ENCODE measurements at regions not wholly inside any gene's neighbourhood (a gene's known extent, or its start where the extent isn't known, plus 50 kb on each side); places are given as distances from the start of the nearest gene placed in this dataset.

GRCh38 chr6:63521475-63522210, 50.6 kb upstream of the LOC128125822 start:
- TF ChIP-seq POLR2A (IDR thresholded peaks at IDR 0.05) (no peak), POLR2AphosphoS5 (IDR thresholded peaks at IDR 0.05) (no peak), EP300 (IDR thresholded peaks at IDR 0.05; ENCODE audit: low read depth) (no peak)
- TF ChIP-seq, protein P1, sequence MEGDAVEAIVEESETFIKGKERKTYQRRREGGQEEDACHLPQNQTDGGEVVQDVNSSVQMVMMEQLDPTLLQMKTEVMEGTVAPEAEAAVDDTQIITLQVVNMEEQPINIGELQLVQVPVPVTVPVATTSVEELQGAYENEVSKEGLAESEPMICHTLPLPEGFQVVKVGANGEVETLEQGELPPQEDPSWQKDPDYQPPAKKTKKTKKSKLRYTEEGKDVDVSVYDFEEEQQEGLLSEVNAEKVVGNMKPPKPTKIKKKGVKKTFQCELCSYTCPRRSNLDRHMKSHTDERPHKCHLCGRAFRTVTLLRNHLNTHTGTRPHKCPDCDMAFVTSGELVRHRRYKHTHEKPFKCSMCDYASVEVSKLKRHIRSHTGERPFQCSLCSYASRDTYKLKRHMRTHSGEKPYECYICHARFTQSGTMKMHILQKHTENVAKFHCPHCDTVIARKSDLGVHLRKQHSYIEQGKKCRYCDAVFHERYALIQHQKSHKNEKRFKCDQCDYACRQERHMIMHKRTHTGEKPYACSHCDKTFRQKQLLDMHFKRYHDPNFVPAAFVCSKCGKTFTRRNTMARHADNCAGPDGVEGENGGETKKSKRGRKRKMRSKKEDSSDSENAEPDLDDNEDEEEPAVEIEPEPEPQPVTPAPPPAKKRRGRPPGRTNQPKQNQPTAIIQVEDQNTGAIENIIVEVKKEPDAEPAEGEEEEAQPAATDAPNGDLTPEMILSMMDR (IDR thresholded peaks at IDR 0.05), result no peak
- no peaks in the 10 kb centered on the region for H3K36me3 ChIP-seq
- in situ Hi-C loops (cut with MboI; ENCODE audit: low pct_ligation_motif_present in 1 of 4, low pct_unique_long_range_greater_than_20kb in 1 of 4, low sequenced_read_pairs in 3 of 4), result no loop called here
- no peak overlapping the region for H3K4me3 ChIP-seq
- peaks cover 0 to 5% (median under 1%) of the 10 kb centered on the region in 4 donors for H3K4me1 ChIP-seq
- DNase-seq, result no peak
- no peaks in the 10 kb centered on the region for H3K9me3 ChIP-seq
- no peaks in the 10 kb centered on the region for H3K27me3 ChIP-seq
- intact Hi-C loops (cut with DNase I; ENCODE audit: low total_unique reads), result no loop called here
- H3K27ac ChIP-seq, result no peak overlapping the region
